ENCODE measurements at regions not wholly inside any gene's neighbourhood (a gene's known extent, or its start where the extent isn't known, plus 50 kb on each side); places are given as distances from the start of the nearest gene placed in this dataset.

GRCh38 chr4:141921293-141921692 lies 284.9 kb downstream of the IL15 start:
- no peak for DNase-seq (ENCODE audit: low spot score)
- Histone ChIP-seq H3K4me3 (ENCODE audit: low read depth, low read length, poor library complexity, severe bottlenecking) (no peak overlapping the region), H3K36me3 (ENCODE audit: insufficient read depth, low read length, poor library complexity, severe bottlenecking) (no peaks in the 10 kb centered on the region), H3K9me3 (ENCODE audit: low read depth, low read length, poor library complexity, severe bottlenecking) (no peaks in the 10 kb centered on the region), H3K27ac (ENCODE audit: low read depth, low read length, poor library complexity, severe bottlenecking) (no peak overlapping the region), H3K27me3 (replicated peaks; ENCODE audit: insufficient read depth, low read depth, low read length, poor library complexity) (peaks cover 10% of the 10 kb centered on the region), H3K4me1 (ENCODE audit: insufficient read depth, low read length, poor library complexity, severe bottlenecking) (no peaks in the 10 kb centered on the region)
- TF ChIP-seq EZH2 (IDR thresholded peaks at IDR 0.05; ENCODE audit: borderline replicate concordance, low read depth, low read length, poor library complexity, severe bottlenecking), result no peak
- TF ChIP-seq CTCF (conservative IDR thresholded peaks at IDR 0.05; ENCODE audit: low read depth, low read length), result no peak
- POLR2A ChIA-PET (ENCODE audit: low non-redundant PET), result no interaction called here
- BruUV-seq (replicated peaks), result no TSS peak
- CTCF ChIA-PET, result no interaction called here
- intact Hi-C loops (cut with micrococcal nuclease; ENCODE audit: unreplicated experiment), result no loop called here

GRCh38 chr4:141922236-141922635 lies 285.9 kb downstream of the IL15 start:
- BruUV-seq (replicated peaks), result no TSS peak
- TF ChIP-seq CTCF (conservative IDR thresholded peaks at IDR 0.05; ENCODE audit: low read depth, low read length) (no peak), EZH2 (IDR thresholded peaks at IDR 0.05; ENCODE audit: borderline replicate concordance, low read depth, low read length, poor library complexity, severe bottlenecking) (no peak)
- CTCF ChIA-PET, result no interaction called here
- Histone ChIP-seq H3K9me3 (ENCODE audit: low read depth, low read length, poor library complexity, severe bottlenecking) (no peaks in the 10 kb centered on the region), H3K4me1 (ENCODE audit: insufficient read depth, low read length, poor library complexity, severe bottlenecking) (no peaks in the 10 kb centered on the region), H3K27me3 (replicated peaks; ENCODE audit: insufficient read depth, low read depth, low read length, poor library complexity) (peaks cover 10% of the 10 kb centered on the region), H3K4me3 (ENCODE audit: low read depth, low read length, poor library complexity, severe bottlenecking) (no peak overlapping the region), H3K36me3 (ENCODE audit: insufficient read depth, low read length, poor library complexity, severe bottlenecking) (no peaks in the 10 kb centered on the region), H3K27ac (ENCODE audit: low read depth, low read length, poor library complexity, severe bottlenecking) (no peak overlapping the region)
- no peak for DNase-seq (ENCODE audit: low spot score)
- intact Hi-C loops (cut with micrococcal nuclease; ENCODE audit: unreplicated experiment), result no loop called here
- POLR2A ChIA-PET (ENCODE audit: low non-redundant PET), result no interaction called here

- ChIA-PET CTCF (no interaction called here), POLR2A (ENCODE audit: low non-redundant PET) (no interaction called here)
- TF ChIP-seq EZH2 (IDR thresholded peaks at IDR 0.05; ENCODE audit: borderline replicate concordance, low read depth, low read length, poor library complexity, severe bottlenecking) (no peak), CTCF (conservative IDR thresholded peaks at IDR 0.05; ENCODE audit: low read depth, low read length) (no peak)
- DNase-seq (ENCODE audit: low spot score), result no peak
- no peak overlapping the region for H3K4me3 ChIP-seq (ENCODE audit: low read depth, low read length, poor library complexity, severe bottlenecking)
- BruUV-seq (replicated peaks), result no TSS peak
- no peaks in the 10 kb centered on the region for H3K4me1 ChIP-seq (ENCODE audit: insufficient read depth, low read length, poor library complexity, severe bottlenecking)
- no peaks in the 10 kb centered on the region for H3K36me3 ChIP-seq (ENCODE audit: insufficient read depth, low read length, poor library complexity, severe bottlenecking)
- H3K9me3 ChIP-seq (ENCODE audit: low read depth, low read length, poor library complexity, severe bottlenecking), result no peaks in the 10 kb centered on the region
- peaks cover under 1% of the 10 kb centered on the region for H3K27me3 ChIP-seq (replicated peaks; ENCODE audit: insufficient read depth, low read depth, low read length, poor library complexity)
- no peak overlapping the region for H3K27ac ChIP-seq (ENCODE audit: low read depth, low read length, poor library complexity, severe bottlenecking)
- intact Hi-C loops (cut with micrococcal nuclease; ENCODE audit: unreplicated experiment), result no loop called here
Measured at GRCh38 chr4:141926406-141926805, 290.0 kb downstream of the IL15 start.
